Esophagus squamous epithelium (tissue), 4 donors: ENCODE measurements at regions not wholly inside any gene's neighbourhood (a gene's known extent, or its start where the extent isn't known, plus 50 kb on each side); places are given as distances from the start of the nearest gene placed in this dataset.

ENCODE experiments used
- CTCF ChIP-seq, 6 experiments: fragments of 450-650 bp in 4 of 6; fragments of 200-600 bp in 2 of 6; sonication (generic) in 2 of 6; IDR thresholded peaks; one replicate each; pipeline ENCODE4 v1.5.1; 2016 to 2019; ENCODE audit warnings: antibody characterized with exemption in 6 of 6, mild to moderate bottlenecking in 4 of 6, moderate library complexity in 4 of 6
- POLR2A ChIP-seq, 4 donors: fragments of 450-650 bp; IDR thresholded peaks; one replicate each; pipeline ENCODE4 v1.6.1; 2017; ENCODE audit warnings: antibody characterized with exemption in 4 of 4, mild to moderate bottlenecking in 4 of 4, moderate library complexity in 3 of 4

DNA sequence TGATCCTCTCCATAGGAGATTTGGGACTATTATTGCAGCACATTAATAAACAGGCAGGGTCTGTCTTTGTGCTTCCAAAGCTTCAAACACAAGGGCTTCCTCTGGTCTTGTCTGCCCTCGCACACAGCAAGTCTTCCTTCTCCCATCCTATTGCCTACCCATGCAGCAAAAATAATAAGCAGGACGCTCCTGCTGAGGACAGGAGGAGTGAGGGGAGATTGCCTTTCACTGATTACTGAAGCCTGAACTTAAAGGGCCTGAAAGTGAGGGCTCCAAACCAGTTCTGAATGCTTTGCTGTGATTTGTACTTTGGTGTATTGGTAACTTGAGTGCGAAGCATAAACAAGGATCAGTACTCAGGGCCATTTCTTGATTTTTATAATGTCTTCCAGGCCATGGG, 197.6 kb upstream of the XYLT1 start:
- no peak for TF ChIP-seq CTCF (IDR thresholded peaks at IDR 0.05)
- TF ChIP-seq POLR2A (IDR thresholded peaks at IDR 0.05), result no peak
